Hepatocyte (in vitro differentiated cells): ENCODE measurements at regions not wholly inside any gene's neighbourhood (a gene's known extent, or its start where the extent isn't known, plus 50 kb on each side); places are given as distances from the start of the nearest gene placed in this dataset.

Experiments
- DNase-seq: peaks from one replicate; pipeline ENCODE4 v3.0.0-alpha.2; 2016; ENCODE audit warnings: low spot score
- H2AFZ ChIP-seq: fragments of 200-600 bp; sonication (generic); 2 replicates; pipeline ENCODE4 v1.6.0; 2016; ENCODE audit warnings: antibody characterized with exemption, mild to moderate bottlenecking
- H3K27ac ChIP-seq: fragments of 200-600 bp; sonication (generic); 2 replicates; pipeline ENCODE4 v1.5.1; 2016; ENCODE audit warnings: mild to moderate bottlenecking
- H3K27me3 ChIP-seq: fragments of 200-600 bp; sonication (generic); 2 replicates; pipeline ENCODE4 v1.6.1; 2016
- H3K36me3 ChIP-seq: fragments of 200-600 bp; sonication (generic); replicated peaks from 2 replicates; pipeline ENCODE4 v1.5.1; 2016; ENCODE audit warnings: low read depth; ENCODE audit not compliant: insufficient read depth
- H3K4me1 ChIP-seq: fragments of 200-600 bp; sonication (generic); 2 replicates; pipeline ENCODE4 v1.5.1; 2016; ENCODE audit warnings: mild to moderate bottlenecking, moderate library complexity; ENCODE audit not compliant: insufficient read depth
- H3K4me2 ChIP-seq: fragments of 200-600 bp; sonication (generic); 2 replicates; pipeline ENCODE4 v1.6.0; 2016
- H3K4me3 ChIP-seq: fragments of 200-600 bp; sonication (generic); 2 replicates; pipeline ENCODE4 v1.5.1; 2016; ENCODE audit warnings: mild to moderate bottlenecking
- H3K79me2 ChIP-seq: fragments of 200-600 bp; sonication (generic); 2 replicates; pipeline ENCODE4 v1.6.0; 2017; ENCODE audit warnings: mild to moderate bottlenecking
- H3K9me2 ChIP-seq: fragments of 200-600 bp; sonication (generic); replicated peaks from 2 replicates; pipeline ENCODE4 v1.6.0; 2017; ENCODE audit warnings: mild to moderate bottlenecking; ENCODE audit not compliant: insufficient read depth
- H3K9me3 ChIP-seq: fragments of 200-600 bp; sonication (generic); 2 replicates; pipeline ENCODE4 v1.5.1; 2016; ENCODE audit warnings: low read depth, mild to moderate bottlenecking
- H4K20me1 ChIP-seq: fragments of 200-600 bp; sonication (generic); 2 replicates; pipeline ENCODE4 v1.6.0; 2016; ENCODE audit warnings: mild to moderate bottlenecking; ENCODE audit not compliant: insufficient read depth, poor library complexity, severe bottlenecking
- EZH2 ChIP-seq: fragments of 200-600 bp; sonication (generic); IDR thresholded peaks from 2 replicates; pipeline ENCODE4 v1.6.1; 2016; ENCODE audit warnings: antibody characterized with exemption, mild to moderate bottlenecking, borderline replicate concordance
- EZH2phosphoT487 ChIP-seq: fragments of 200-600 bp; sonication (generic); IDR thresholded peaks from one replicate; pipeline ENCODE4 v1.6.1; 2018; ENCODE audit warnings: antibody characterized with exemption, mild to moderate bottlenecking, low read depth, moderate library complexity; ENCODE audit not compliant: unreplicated experiment, severe bottlenecking
- WGBS: methylation state at CpG from one replicate; pipeline ENCODE4 v1.1.6; 2016; ENCODE audit warnings: low lambda C conversion rate; ENCODE audit errors: missing lambda C conversion rate; 5-methylcytosine and 5-hydroxymethylcytosine counted together
- TF ChIP-seq, protein P1 (sequence below): fragments of 200-600 bp; sonication (generic); IDR thresholded peaks from 2 replicates; pipeline ENCODE4 v1.5.1; 2016; ENCODE audit warnings: antibody characterized with exemption, mild to moderate bottlenecking; ENCODE audit not compliant: poor library complexity

DNA sequence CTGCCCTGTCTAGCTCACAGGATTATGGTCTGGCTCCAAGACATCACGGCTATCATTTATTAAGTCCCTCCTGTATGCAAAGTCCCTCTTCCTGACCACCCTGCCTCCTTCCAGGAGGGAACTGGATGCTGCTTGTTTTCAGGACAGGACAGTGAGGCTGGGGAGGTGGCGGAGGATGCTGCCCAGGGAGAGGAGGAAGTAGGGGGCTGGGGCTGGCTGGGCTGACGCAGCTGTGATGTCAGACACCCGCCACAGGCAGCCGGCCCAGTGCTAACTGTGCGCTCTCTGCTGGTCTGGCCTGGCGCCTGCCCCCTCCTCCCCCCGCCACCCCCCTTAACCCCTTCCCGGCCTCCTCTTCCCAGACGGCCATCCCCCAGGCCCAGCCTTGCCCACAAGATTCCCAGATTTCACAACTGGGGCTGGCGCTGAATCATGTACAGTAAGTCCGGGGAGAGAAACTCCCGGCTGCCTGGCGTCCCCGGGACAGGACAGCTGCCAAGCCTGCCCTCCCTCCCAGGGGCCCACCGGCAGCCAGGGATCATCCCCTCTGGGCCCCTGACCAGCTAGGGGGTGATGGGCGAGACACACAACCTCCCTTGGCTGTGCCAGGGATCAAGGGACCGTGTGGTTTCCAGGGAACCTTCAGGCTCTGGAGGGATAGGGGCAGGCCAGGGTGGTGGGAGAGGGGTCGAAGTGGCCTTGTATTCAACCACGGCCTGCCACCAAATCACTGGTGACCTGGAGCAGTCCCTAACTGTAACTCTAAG, 118.1 kb downstream of the CEBPB start:
- Histone ChIP-seq H3K79me2 (no peaks in the 10 kb centered on the region), H3K4me3 (no peak overlapping the region), H3K9me2 (no peaks in the 10 kb centered on the region), H4K20me1 (no peaks in the 10 kb centered on the region), H3K9me3 (no peaks in the 10 kb centered on the region), H3K27me3 (no peaks in the 10 kb centered on the region), H3K36me3 (no peaks in the 10 kb centered on the region), H2AFZ (no peak overlapping the region), H3K4me2 (peak overlapping the region; percentile 67), H3K4me1 (peaks cover 47% of the 10 kb centered on the region), H3K27ac (peak overlapping the region; percentile 95)
- no peak for TF ChIP-seq EZH2phosphoT487
- TF ChIP-seq EZH2, result no peak
- TF ChIP-seq, protein P1, sequence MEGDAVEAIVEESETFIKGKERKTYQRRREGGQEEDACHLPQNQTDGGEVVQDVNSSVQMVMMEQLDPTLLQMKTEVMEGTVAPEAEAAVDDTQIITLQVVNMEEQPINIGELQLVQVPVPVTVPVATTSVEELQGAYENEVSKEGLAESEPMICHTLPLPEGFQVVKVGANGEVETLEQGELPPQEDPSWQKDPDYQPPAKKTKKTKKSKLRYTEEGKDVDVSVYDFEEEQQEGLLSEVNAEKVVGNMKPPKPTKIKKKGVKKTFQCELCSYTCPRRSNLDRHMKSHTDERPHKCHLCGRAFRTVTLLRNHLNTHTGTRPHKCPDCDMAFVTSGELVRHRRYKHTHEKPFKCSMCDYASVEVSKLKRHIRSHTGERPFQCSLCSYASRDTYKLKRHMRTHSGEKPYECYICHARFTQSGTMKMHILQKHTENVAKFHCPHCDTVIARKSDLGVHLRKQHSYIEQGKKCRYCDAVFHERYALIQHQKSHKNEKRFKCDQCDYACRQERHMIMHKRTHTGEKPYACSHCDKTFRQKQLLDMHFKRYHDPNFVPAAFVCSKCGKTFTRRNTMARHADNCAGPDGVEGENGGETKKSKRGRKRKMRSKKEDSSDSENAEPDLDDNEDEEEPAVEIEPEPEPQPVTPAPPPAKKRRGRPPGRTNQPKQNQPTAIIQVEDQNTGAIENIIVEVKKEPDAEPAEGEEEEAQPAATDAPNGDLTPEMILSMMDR, result no peak
- WGBS, result 41% methylated on average over 14 of the region's 20 CpGs
- peak; percentile 91 for DNase-seq

DNA sequence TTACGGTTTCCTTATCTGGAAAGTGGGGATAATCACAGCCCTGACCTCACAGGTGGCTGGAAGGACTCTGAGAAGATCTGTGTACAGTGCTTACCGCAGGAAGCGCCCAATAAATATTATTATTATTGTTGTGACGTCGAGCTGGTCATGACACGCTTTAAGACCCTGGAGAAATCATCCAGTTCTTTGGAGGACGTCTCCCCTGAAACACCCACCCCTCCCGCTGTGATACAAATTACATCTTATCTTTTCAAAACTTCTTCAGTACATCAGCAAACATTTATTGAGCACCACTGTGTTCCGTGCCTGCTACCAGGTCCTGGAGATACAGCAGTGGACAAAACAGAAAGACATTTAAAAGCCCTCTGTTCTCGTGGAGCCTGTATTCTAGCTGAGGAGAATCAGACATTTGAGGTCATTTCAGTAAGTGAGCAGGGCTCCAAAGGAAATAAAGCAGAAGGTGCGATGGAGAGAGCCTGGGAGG, 118.7 kb downstream of the CEBPB start:
- Histone ChIP-seq H3K27ac (peak overlapping the region; percentile 95), H3K4me1 (peaks cover 41% of the 10 kb centered on the region)

DNA sequence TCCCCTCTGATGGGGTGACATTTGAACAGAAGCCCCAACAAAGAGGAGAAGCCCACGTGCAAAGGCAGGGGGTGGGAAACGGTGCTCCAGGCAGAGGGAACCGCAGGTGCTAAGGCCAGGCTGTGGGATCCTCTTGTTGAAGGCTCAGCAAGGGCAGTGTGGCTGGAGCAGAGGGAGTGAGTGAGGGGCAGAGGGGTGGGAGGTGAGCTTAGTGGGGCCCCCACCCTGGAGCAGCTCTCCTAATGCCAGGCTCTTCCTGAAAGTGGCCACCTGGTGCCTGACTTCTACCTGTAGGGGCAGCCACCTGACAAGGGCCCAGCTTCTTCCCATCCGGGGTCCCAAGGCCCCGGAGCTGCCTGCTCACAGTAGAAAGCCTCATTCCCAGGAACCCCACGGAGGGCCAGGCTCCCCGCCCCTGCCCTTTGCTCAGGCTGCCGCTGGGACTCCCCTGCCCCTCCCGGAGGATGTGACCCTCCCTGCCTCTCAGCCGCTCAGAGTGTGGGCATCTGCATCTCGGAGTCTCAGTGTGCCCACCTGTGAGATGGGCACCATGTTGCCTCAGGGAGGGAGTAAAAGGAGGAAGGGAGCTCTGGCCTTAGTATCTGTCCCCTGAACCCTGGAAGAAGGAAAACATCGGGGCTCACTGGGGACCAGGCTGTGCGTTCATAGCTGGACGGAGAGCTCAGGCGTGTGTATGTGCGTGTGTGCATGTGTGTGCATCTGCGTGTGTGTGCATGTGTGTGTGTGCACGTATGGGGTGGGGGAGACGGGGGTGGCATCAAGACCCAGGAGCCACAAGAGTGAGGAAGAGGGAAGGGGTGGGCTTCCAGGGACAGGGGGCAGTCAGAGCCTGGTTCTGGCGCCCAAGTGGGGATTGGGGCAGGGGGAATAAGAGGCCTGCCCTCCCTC, 119.4 kb downstream of the CEBPB start:
- Histone ChIP-seq H3K4me1 (peaks cover 34% of the 10 kb centered on the region), H4K20me1 (no peaks in the 10 kb centered on the region), H2AFZ (no peak overlapping the region)

More for the DNA sequence above, 118.7 kb downstream of the CEBPB start:
- H3K4me3 ChIP-seq, result no peak overlapping the region
- no peak overlapping the region for H2AFZ ChIP-seq
- no peaks in the 10 kb centered on the region for H3K36me3 ChIP-seq
- H3K9me2 ChIP-seq, result no peaks in the 10 kb centered on the region
- no peaks in the 10 kb centered on the region for H4K20me1 ChIP-seq
- H3K9me3 ChIP-seq, result no peaks in the 10 kb centered on the region
- H3K4me2 ChIP-seq, result peak overlapping the region; percentile 67
- TF ChIP-seq EZH2phosphoT487 (no peak), EZH2 (no peak)
- no peaks in the 10 kb centered on the region for H3K79me2 ChIP-seq
- DNase-seq, result no peak
- H3K27me3 ChIP-seq, result no peaks in the 10 kb centered on the region
- 56% methylated on average over 11 of the region's 11 CpGs for WGBS

More for the DNA sequence above, 119.4 kb downstream of the CEBPB start:
- H3K36me3 ChIP-seq, result no peaks in the 10 kb centered on the region
- peak overlapping the region; percentile 67 for H3K4me2 ChIP-seq
- no peak for DNase-seq
- peak overlapping the region; percentile 95 for H3K27ac ChIP-seq
- TF ChIP-seq, protein P1, result no peak
- TF ChIP-seq EZH2phosphoT487, result no peak
- no peaks in the 10 kb centered on the region for H3K9me3 ChIP-seq
- H3K27me3 ChIP-seq, result no peaks in the 10 kb centered on the region
- H3K9me2 ChIP-seq, result no peaks in the 10 kb centered on the region
- no peak overlapping the region for H3K4me3 ChIP-seq
- 87% methylated on average over 17 of the region's 20 CpGs for WGBS
- no peaks in the 10 kb centered on the region for H3K79me2 ChIP-seq
